Body of pancreas (tissue), 4 donors: ENCODE measurements at regions not wholly inside any gene's neighbourhood (a gene's known extent, or its start where the extent isn't known, plus 50 kb on each side); places are given as distances from the start of the nearest gene placed in this dataset.

Experiments used
- ATAC-seq: fragments of 150-250 bp; one replicate; pipeline ENCODE4 v1.9.1; 2016
- DNase-seq, 4 donors: peaks; one replicate each; pipeline ENCODE4 v3.0.0-alpha.2; 2019
- H3K27ac ChIP-seq, 4 donors: fragments of 200-600 bp; sonication (generic); 1 replicate in 3 of 4; 2 replicates in 1 of 4; pipeline versions ENCODE4 v1.5.1 to v1.6.1; 2016 to 2019; ENCODE audit warnings: mild to moderate bottlenecking in 1 of 4, mixed read lengths in 1 of 4, moderate library complexity in 1 of 4
- H3K27me3 ChIP-seq, 2 donors: fragments of 200-600 bp; sonication (generic); one replicate each; pipeline ENCODE4 v1.6.0; 2016; ENCODE audit warnings: mild to moderate bottlenecking in 1 of 2
- H3K36me3 ChIP-seq, 2 donors: fragments of 200-600 bp; sonication (generic); replicated peaks in 1 of 2; 2 replicates each; pipeline ENCODE4 v1.5.1; 2016; ENCODE audit warnings: low read depth in 2 of 2; ENCODE audit not compliant: insufficient read depth in 1 of 2
- H3K4me1 ChIP-seq: fragments of 200-600 bp; sonication (generic); one replicate; pipeline ENCODE4 v1.6.0; 2016
- H3K4me3 ChIP-seq, 2 donors: fragments of 200-600 bp; sonication (generic); 1 replicate in 1 of 2; 2 replicates in 1 of 2; pipeline ENCODE4 v1.5.1; 2016 to 2019
- H3K9me3 ChIP-seq, 3 donors: fragments of 200-600 bp; sonication (generic); 1 replicate in 2 of 3; 2 replicates in 1 of 3; pipeline ENCODE4 v1.5.1; 2016
- POLR2A ChIP-seq, 3 donors: fragments of 450-650 bp; IDR thresholded peaks; one replicate each; pipeline ENCODE4 v1.6.1; 2016; ENCODE audit warnings: antibody characterized with exemption in 3 of 3, mild to moderate bottlenecking in 2 of 3
- WGBS, 2 donors: methylation state at CpG; one replicate each; pipeline ENCODE4 v1.1.5; 2017; 5-methylcytosine and 5-hydroxymethylcytosine counted together
- intact Hi-C: fragments of 100-400 bp; cut with DNase I; formaldehyde crosslinking; loops from one replicate; pipeline ENCODE4 v1.15.1; 2023
- TF ChIP-seq, protein P1 (sequence below), 7 experiments: fragments of 450-650 bp in 4 of 7; fragments of 200-600 bp in 3 of 7; sonication (generic) in 3 of 7; IDR thresholded peaks; one replicate each; pipeline ENCODE4 v1.5.1; 2016 to 2019; ENCODE audit warnings: antibody characterized with exemption in 7 of 7

DNA sequence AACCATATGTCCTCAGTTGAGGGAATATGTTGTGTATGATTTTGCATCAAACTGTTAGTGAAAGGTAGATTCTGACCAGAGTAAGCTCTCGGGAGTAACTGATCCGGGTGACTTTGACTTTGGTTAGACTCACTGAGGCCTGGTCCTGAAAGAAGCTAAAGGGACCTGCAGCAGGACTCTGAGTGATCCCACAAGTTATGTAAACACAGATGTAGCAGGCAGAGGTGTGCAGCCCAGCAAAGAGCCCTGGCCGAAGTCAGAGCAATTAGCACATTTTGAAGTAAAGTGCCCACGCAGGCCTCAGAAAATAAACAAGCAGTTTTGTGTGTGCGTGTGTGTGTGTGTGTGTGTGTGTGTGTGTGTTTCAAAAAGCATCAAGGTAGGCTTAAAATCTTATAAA lies 245.6 kb upstream of the FERD3L start:
- 23 to 24% methylated on average over 5 of the region's 5 CpGs for WGBS, 2 donors
- H3K27ac ChIP-seq: no peak overlapping the region
- H3K27me3 ChIP-seq: no peaks in the 10 kb centered on the region
- intact Hi-C loops: no loop called here
- no peaks in the 10 kb centered on the region for H3K9me3 ChIP-seq
- no peaks in the 10 kb centered on the region for H3K36me3 ChIP-seq
- TF ChIP-seq POLR2A (IDR thresholded peaks at IDR 0.05): no peak
- TF ChIP-seq, protein P1, sequence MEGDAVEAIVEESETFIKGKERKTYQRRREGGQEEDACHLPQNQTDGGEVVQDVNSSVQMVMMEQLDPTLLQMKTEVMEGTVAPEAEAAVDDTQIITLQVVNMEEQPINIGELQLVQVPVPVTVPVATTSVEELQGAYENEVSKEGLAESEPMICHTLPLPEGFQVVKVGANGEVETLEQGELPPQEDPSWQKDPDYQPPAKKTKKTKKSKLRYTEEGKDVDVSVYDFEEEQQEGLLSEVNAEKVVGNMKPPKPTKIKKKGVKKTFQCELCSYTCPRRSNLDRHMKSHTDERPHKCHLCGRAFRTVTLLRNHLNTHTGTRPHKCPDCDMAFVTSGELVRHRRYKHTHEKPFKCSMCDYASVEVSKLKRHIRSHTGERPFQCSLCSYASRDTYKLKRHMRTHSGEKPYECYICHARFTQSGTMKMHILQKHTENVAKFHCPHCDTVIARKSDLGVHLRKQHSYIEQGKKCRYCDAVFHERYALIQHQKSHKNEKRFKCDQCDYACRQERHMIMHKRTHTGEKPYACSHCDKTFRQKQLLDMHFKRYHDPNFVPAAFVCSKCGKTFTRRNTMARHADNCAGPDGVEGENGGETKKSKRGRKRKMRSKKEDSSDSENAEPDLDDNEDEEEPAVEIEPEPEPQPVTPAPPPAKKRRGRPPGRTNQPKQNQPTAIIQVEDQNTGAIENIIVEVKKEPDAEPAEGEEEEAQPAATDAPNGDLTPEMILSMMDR (IDR thresholded peaks at IDR 0.05): no peak
- DNase-seq: no peak
- ATAC-seq: no peak
- H3K4me1 ChIP-seq: no peaks in the 10 kb centered on the region
- H3K4me3 ChIP-seq: no peak overlapping the region

DNA sequence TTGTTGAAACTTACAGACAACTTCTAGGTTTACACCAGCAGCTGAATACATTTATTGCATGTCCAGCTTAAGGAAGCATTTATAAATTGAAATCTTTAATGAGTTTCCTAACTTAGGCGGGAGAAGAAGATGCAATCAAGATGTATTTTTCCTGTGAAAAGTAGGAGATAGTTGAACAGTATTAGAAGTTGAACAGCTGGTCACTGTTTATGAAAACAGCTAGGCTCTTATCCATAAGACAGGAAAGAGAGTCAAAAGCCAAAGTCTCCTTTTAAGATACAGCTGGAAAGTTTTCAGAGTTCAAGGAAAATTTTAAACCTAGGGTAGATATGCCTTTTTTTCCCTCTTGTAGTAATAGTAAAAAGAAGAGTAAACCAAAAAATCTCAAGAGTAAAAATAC lies 236.1 kb upstream of the FERD3L start:
- intact Hi-C loops: no loop called here
- no peak for DNase-seq
- whole genome bisulfite sequencing, 2 donors: 59 to 60% methylated on average over 1 of the region's 1 CpG

DNA sequence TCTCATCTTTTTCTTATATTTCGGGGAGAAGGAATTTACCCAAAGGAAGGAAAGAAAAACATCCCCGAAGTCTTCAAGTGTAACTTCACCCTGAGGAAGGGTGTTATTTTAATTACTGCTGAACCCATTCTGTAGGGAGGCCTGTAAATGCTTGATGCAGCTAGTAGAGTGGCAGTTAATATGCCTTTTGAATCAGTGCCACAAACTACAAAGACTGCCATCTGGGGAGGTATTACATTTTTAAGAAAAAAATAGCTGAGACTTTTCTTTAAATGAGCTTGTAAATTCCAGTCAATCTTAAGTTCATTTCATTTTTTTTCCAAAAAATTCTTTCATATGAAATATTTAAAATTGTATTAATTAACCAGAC lies 233.1 kb upstream of the FERD3L start:
- ATAC-seq: no peak
- Histone ChIP-seq H3K4me1 (no peaks in the 10 kb centered on the region), H3K27me3 (no peaks in the 10 kb centered on the region), H3K4me3 (no peak overlapping the region), H3K36me3 (no peaks in the 10 kb centered on the region), H3K27ac (no peak overlapping the region), H3K9me3 (no peaks in the 10 kb centered on the region)
- DNase-seq: no peak
- WGBS, 2 donors: 36 to 48% methylated on average over 2 of the region's 2 CpGs
- intact Hi-C loops: no loop called here
- TF ChIP-seq, protein P1 (IDR thresholded peaks at IDR 0.05): no peak
- no peak for TF ChIP-seq POLR2A (IDR thresholded peaks at IDR 0.05)

More for the DNA sequence above, 236.1 kb upstream of the FERD3L start:
- Histone ChIP-seq H3K9me3 (no peaks in the 10 kb centered on the region), H3K4me3 (no peak overlapping the region), H3K4me1 (no peaks in the 10 kb centered on the region), H3K27me3 (no peaks in the 10 kb centered on the region), H3K27ac (no peak overlapping the region), H3K36me3 (no peaks in the 10 kb centered on the region)
- TF ChIP-seq, protein P1 (IDR thresholded peaks at IDR 0.05): no peak
- no peak for ATAC-seq

DNA sequence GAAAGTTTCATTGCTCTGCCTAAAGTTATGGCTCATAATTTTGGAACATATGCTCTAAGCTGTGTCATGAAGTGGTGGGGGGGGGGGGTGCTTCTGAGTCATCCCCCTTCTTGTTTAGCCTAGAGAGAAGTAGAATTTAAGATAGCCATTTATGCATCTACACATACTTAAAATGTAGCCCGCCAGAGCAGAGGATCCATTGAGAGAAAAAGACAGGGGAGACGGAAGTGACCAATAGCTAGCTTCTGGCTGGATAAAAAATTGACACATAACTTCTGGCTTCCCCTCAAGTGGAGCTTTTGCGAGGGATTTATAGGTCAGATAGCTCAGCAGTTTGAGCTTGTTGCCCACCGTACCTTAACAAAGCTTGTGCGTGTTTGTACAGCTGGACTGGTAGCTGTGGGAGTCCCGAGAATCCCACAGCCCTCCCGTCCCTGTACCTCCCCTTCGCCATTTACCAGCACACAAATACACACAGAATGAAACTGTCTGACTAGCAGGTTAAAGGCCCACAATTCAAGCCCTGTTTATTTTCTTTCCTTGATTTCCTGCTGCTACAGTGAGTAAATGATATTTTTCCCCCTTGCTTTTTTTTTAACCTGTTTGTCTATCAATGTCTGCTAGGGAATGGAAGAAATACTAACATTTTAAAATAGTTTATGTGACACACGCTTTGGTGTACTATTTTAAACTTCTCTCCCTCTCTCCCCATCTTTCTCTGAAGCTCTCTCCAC lies 232.6 kb upstream of the FERD3L start:
- no peak overlapping the region for H3K4me3 ChIP-seq

More for the DNA sequence above, 232.6 kb upstream of the FERD3L start:
- no peaks in the 10 kb centered on the region for H3K36me3 ChIP-seq
- no peaks in the 10 kb centered on the region for H3K9me3 ChIP-seq
- H3K27me3 ChIP-seq: no peaks in the 10 kb centered on the region
- no peak overlapping the region for H3K27ac ChIP-seq
- TF ChIP-seq, protein P1 (IDR thresholded peaks at IDR 0.05): no peak
- no peaks in the 10 kb centered on the region for H3K4me1 ChIP-seq
- 22 to 33% methylated on average over 9 of the region's 9 CpGs for WGBS, 2 donors
- DNase-seq: no peak
- intact Hi-C loops: no loop called here
- no peak for ATAC-seq
